ENCODE measurements at regions not wholly inside any gene's neighbourhood (a gene's known extent, or its start where the extent isn't known, plus 50 kb on each side); places are given as distances from the start of the nearest gene placed in this dataset.

- H3K4me2 ChIP-seq (ENCODE audit: low read depth, low read length): no peak overlapping the region
- ATAC-seq (no peak), FAIRE-seq (no peak), DNase-seq (ENCODE audit: low spot score) (no peak)
- TF ChIP-seq ZNF788 (CRISPR knock-in tag; IDR thresholded peaks at IDR 0.05; ENCODE audit: borderline replicate concordance): no peak
- no peak for TF ChIP-seq STAT5B (CRISPR knock-in tag; IDR thresholded peaks at IDR 0.05)
- TF ChIP-seq IKZF4 (CRISPR knock-in tag; IDR thresholded peaks at IDR 0.05; ENCODE audit: borderline replicate concordance, low read depth, not compliant biosample characterization): no peak
- no peak for TF ChIP-seq HCFC1 (IDR thresholded peaks at IDR 0.05; ENCODE audit: low read depth, low read length)
- no peak for TF ChIP-seq TOPORS (CRISPR knock-in tag; IDR thresholded peaks at IDR 0.05)
- TF ChIP-seq HDAC1 (CRISPR knock-in tag; IDR thresholded peaks at IDR 0.05): no peak
- TF ChIP-seq ZNF646 (CRISPR knock-in tag; IDR thresholded peaks at IDR 0.05): no peak
- TF ChIP-seq ZNF674 (CRISPR knock-in tag; IDR thresholded peaks at IDR 0.05; ENCODE audit: low read depth): no peak
- no peak for TF ChIP-seq NONO (IDR thresholded peaks at IDR 0.05)
- no peak for TF ChIP-seq NONO (CRISPR knock-in tag; conservative IDR thresholded peaks at IDR 0.05)
- TF ChIP-seq, protein P1, sequence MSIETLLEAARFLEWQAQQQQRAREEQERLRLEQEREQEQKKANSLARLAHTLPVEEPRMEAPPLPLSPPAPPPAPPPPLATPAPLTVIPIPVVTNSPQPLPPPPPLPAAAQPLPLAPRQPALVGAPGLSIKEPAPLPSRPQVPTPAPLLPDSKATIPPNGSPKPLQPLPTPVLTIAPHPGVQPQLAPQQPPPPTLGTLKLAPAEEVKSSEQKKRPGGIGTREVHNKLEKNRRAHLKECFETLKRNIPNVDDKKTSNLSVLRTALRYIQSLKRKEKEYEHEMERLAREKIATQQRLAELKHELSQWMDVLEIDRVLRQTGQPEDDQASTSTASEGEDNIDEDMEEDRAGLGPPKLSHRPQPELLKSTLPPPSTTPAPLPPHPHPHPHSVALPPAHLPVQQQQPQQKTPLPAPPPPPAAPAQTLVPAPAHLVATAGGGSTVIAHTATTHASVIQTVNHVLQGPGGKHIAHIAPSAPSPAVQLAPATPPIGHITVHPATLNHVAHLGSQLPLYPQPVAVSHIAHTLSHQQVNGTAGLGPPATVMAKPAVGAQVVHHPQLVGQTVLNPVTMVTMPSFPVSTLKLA (IDR thresholded peaks at IDR 0.05): no peak
- in situ Hi-C loops (cut with HindIII; ENCODE audit: extremely low pct_ligation_motif_present, low pct_unique_long_range_greater_than_20kb) (loop anchor here (25.0 kb wide), 1 partner anchor 573 kb away; no protein-coding TSS in a partner anchor), intact Hi-C loops (cut with micrococcal nuclease; ENCODE audit: unreplicated experiment) (no loop called here)
- no peaks in the 10 kb centered on the region for H4K20me1 ChIP-seq (ENCODE audit: insufficient read depth, low read length)
- H2AFZ ChIP-seq (ENCODE audit: low read length): no peak overlapping the region
- H3K9me3 ChIP-seq (ENCODE audit: low read length): no peaks in the 10 kb centered on the region
- H3K27ac ChIP-seq (ENCODE audit: extremely low read length, insufficient read depth, low read length): no peak overlapping the region
- CTCF ChIA-PET (ENCODE audit: low intra/inter-chr PET ratio, low total read pairs): no interaction called here
- H3K36me3 ChIP-seq (replicated peaks in 1 of 2; ENCODE audit: control insufficient read depth in 1 of 2, insufficient read depth in 2 of 2, low read length in 2 of 2): no peaks in the 10 kb centered on the region
- H3K4me1 ChIP-seq (ENCODE audit: insufficient read depth, low read length): no peaks in the 10 kb centered on the region
- peaks cover 2 to 40% of the 10 kb centered on the region in 2 experiments; a peak in 4 of 5 replicates for H3K27me3 ChIP-seq (ENCODE audit: control insufficient read depth in 1 of 2, insufficient read depth in 2 of 2, low read length in 2 of 2)
- H3K9ac ChIP-seq (ENCODE audit: insufficient read depth, low read depth, low read length): no peak overlapping the region
- no TSS peak for BruUV-seq (replicated peaks)
- POLR2A ChIA-PET: no interaction called here
- WGBS (ENCODE audit: low lambda C conversion rate): 35% methylated on average over 8 of the region's 8 CpGs
- no peaks in the 10 kb centered on the region for H3K79me2 ChIP-seq (ENCODE audit: insufficient read depth, low read length)
- no peak overlapping the region for H3K4me3 ChIP-seq (replicated peaks in 1 of 3; ENCODE audit: insufficient read depth in 1 of 3, low read depth in 2 of 3, low read length in 3 of 3)
Observed at GRCh38 chr2:128635361-128635900, 316.8 kb upstream of the HS6ST1 start.
